ENCODE measurements at regions not wholly inside any gene's neighbourhood (a gene's known extent, or its start where the extent isn't known, plus 50 kb on each side); places are given as distances from the start of the nearest gene placed in this dataset.
"Not testable (repeated sequence)": the region's sequence is repeated elsewhere in the genome, so short reads cannot be mapped to it uniquely, and the experiment has no call there.

GRCh38 chr2:41187376-41188122 lies 735.7 kb upstream of the SLC8A1 start:
- Histone ChIP-seq H3K9me3 (ENCODE audit: control insufficient read depth in 2 of 2, low read length in 2 of 2) (peaks cover 0 to 4% of the 10 kb centered on the region in 2 donors), H3K27me3 (ENCODE audit: control insufficient read depth in 2 of 2, insufficient read depth in 2 of 2, low read length in 2 of 2) (no peaks in the 10 kb centered on the region), H3K4me3 (ENCODE audit: low read length in 2 of 2) (no peak overlapping the region), H3K9ac (ENCODE audit: low read depth in 1 of 2, low read length in 2 of 2) (no peak overlapping the region), H3K36me3 (ENCODE audit: control insufficient read depth in 2 of 2, insufficient read depth in 2 of 2, low read length in 2 of 2) (no peaks in the 10 kb centered on the region), H3K4me1 (ENCODE audit: control insufficient read depth in 2 of 2, insufficient read depth in 2 of 2, low read length in 2 of 2) (no peaks in the 10 kb centered on the region), H3K27ac (ENCODE audit: low read depth in 2 of 2, low read length in 2 of 2) (no peak overlapping the region)

- H3K36me3 ChIP-seq (ENCODE audit: control insufficient read depth in 2 of 2, insufficient read depth in 2 of 2, low read length in 2 of 2) = no peaks in the 10 kb centered on the region
- no peak overlapping the region for H3K27ac ChIP-seq (ENCODE audit: low read depth in 2 of 2, low read length in 2 of 2)
- no peaks in the 10 kb centered on the region for H3K27me3 ChIP-seq (ENCODE audit: control insufficient read depth in 2 of 2, insufficient read depth in 2 of 2, low read length in 2 of 2)
- H3K9me3 ChIP-seq (ENCODE audit: control insufficient read depth in 2 of 2, low read length in 2 of 2) = peaks cover 0 to 4% of the 10 kb centered on the region in 2 donors
- no peaks in the 10 kb centered on the region for H3K4me1 ChIP-seq (ENCODE audit: control insufficient read depth in 2 of 2, insufficient read depth in 2 of 2, low read length in 2 of 2)
- H3K9ac ChIP-seq (ENCODE audit: low read depth in 1 of 2, low read length in 2 of 2) = no peak overlapping the region
- no peak overlapping the region for H3K4me3 ChIP-seq (ENCODE audit: low read length in 2 of 2)
These were observed 742.3 kb upstream of the SLC8A1 start for GRCh38 chr2:41194230-41194629.

- Histone ChIP-seq H3K27me3 (ENCODE audit: control insufficient read depth in 2 of 2, insufficient read depth in 2 of 2, low read length in 2 of 2) (no peaks in the 10 kb centered on the region), H3K9ac (ENCODE audit: low read depth in 1 of 2, low read length in 2 of 2) (no peak overlapping the region), H3K4me3 (ENCODE audit: low read length in 2 of 2) (no peak overlapping the region), H3K9me3 (ENCODE audit: control insufficient read depth in 2 of 2, low read length in 2 of 2) (no peaks in the 10 kb centered on the region), H3K27ac (ENCODE audit: low read depth in 2 of 2, low read length in 2 of 2) (no peak overlapping the region), H3K36me3 (ENCODE audit: control insufficient read depth in 2 of 2, insufficient read depth in 2 of 2, low read length in 2 of 2) (no peaks in the 10 kb centered on the region), H3K4me1 (ENCODE audit: control insufficient read depth in 2 of 2, insufficient read depth in 2 of 2, low read length in 2 of 2) (no peaks in the 10 kb centered on the region)
These were observed 745.9 kb upstream of the SLC8A1 start for GRCh38 chr2:41197781-41198180.

- peaks cover 0 to under 1% of the 10 kb centered on the region in 2 donors for H3K9me3 ChIP-seq (ENCODE audit: control insufficient read depth in 2 of 2, low read length in 2 of 2)
- no peak overlapping the region for H3K4me3 ChIP-seq (ENCODE audit: low read length in 2 of 2)
- no peaks in the 10 kb centered on the region for H3K36me3 ChIP-seq (ENCODE audit: control insufficient read depth in 2 of 2, insufficient read depth in 2 of 2, low read length in 2 of 2)
- H3K4me1 ChIP-seq (ENCODE audit: control insufficient read depth in 2 of 2, insufficient read depth in 2 of 2, low read length in 2 of 2) = no peaks in the 10 kb centered on the region
- H3K27me3 ChIP-seq (ENCODE audit: control insufficient read depth in 2 of 2, insufficient read depth in 2 of 2, low read length in 2 of 2) = no peaks in the 10 kb centered on the region
- no peak overlapping the region for H3K27ac ChIP-seq (ENCODE audit: low read depth in 2 of 2, low read length in 2 of 2)
- no peak overlapping the region for H3K9ac ChIP-seq (ENCODE audit: low read depth in 1 of 2, low read length in 2 of 2)
These were observed 747.4 kb upstream of the SLC8A1 start for GRCh38 chr2:41199334-41199733.

DNA sequence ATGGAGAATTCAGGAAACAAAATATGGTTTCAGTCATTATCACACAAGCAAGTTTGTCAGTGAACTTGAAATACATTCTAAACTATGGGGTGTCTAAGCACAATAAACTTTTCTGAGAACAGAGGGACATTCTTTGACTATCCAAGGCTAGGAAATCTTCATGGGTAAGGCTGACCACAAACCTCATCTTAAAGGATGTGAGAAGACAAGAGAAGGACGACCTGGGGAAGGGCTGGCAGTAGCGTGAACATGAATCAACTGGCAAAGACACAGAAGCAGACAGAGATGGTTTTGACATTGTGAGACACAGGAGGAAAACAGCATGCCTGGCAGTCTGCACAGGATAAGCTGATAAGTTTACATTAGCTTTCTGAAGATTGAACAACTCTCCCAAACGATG lies 752.4 kb upstream of the SLC8A1 start:
- Histone ChIP-seq H3K36me3 (ENCODE audit: control insufficient read depth in 2 of 2, insufficient read depth in 2 of 2, low read length in 2 of 2) (no peaks in the 10 kb centered on the region), H3K9ac (ENCODE audit: low read depth in 1 of 2, low read length in 2 of 2) (no peak overlapping the region), H3K4me1 (ENCODE audit: control insufficient read depth in 2 of 2, insufficient read depth in 2 of 2, low read length in 2 of 2) (no peaks in the 10 kb centered on the region), H3K27me3 (ENCODE audit: control insufficient read depth in 2 of 2, insufficient read depth in 2 of 2, low read length in 2 of 2) (no peaks in the 10 kb centered on the region), H3K9me3 (ENCODE audit: control insufficient read depth in 2 of 2, low read length in 2 of 2) (peaks cover 0 to 4% of the 10 kb centered on the region in 2 donors), H3K27ac (ENCODE audit: low read depth in 2 of 2, low read length in 2 of 2) (no peak overlapping the region), H3K4me3 (ENCODE audit: low read length in 2 of 2) (no peak overlapping the region)

DNA sequence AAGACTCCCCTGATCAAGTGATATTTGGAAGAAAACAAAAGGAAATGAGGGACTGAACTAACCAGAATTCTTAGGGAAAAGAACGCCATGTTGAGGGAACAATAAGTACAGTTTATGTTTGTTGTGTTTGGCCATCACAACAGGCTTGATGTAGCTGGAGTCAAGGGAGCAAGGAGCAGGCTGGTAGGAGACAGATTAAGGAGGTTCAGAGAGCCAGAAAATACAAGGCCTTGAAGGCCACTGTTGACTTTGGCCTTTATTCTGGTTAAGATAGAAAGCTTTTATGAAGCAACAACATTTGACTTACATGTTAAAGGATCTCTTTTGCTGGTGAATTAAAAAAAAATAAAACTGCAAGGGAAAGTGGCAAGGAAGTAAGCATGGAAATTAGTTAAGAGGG lies 754.1 kb upstream of the SLC8A1 start:
- Histone ChIP-seq H3K27me3 (ENCODE audit: control insufficient read depth in 2 of 2, insufficient read depth in 2 of 2, low read length in 2 of 2) (no peaks in the 10 kb centered on the region), H3K36me3 (ENCODE audit: control insufficient read depth in 2 of 2, insufficient read depth in 2 of 2, low read length in 2 of 2) (no peaks in the 10 kb centered on the region), H3K9ac (ENCODE audit: low read depth in 1 of 2, low read length in 2 of 2) (no peak overlapping the region), H3K27ac (ENCODE audit: low read depth in 2 of 2, low read length in 2 of 2) (no peak overlapping the region), H3K4me3 (ENCODE audit: low read length in 2 of 2) (no peak overlapping the region), H3K9me3 (ENCODE audit: control insufficient read depth in 2 of 2, low read length in 2 of 2) (peaks cover 0 to 4% of the 10 kb centered on the region in 2 donors), H3K4me1 (ENCODE audit: control insufficient read depth in 2 of 2, insufficient read depth in 2 of 2, low read length in 2 of 2) (no peaks in the 10 kb centered on the region)

DNA sequence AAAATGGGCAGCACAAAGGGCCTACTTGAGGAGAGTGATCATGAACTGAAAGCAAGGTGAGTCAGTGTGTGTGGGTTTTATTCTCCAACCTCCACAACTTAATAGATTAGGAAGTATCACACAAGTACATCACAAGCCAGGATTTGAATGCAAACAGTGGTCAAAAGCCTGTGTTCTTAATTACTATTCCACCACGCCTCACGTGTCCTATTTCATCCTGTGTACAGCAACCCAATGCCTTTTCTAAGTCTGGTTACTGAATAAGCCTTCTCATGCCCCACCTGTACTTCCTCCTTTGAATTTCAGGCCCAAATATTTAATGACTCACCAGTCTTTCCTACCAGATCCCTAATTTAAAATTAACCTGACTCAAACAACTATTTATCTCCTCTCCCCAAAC lies 755.7 kb upstream of the SLC8A1 start:
- no peaks in the 10 kb centered on the region for H3K4me1 ChIP-seq (ENCODE audit: control insufficient read depth in 2 of 2, insufficient read depth in 2 of 2, low read length in 2 of 2)
- no peak overlapping the region for H3K9ac ChIP-seq (ENCODE audit: low read depth in 1 of 2, low read length in 2 of 2)
- no peaks in the 10 kb centered on the region for H3K36me3 ChIP-seq (ENCODE audit: control insufficient read depth in 2 of 2, insufficient read depth in 2 of 2, low read length in 2 of 2)
- peaks cover 0 to 4% of the 10 kb centered on the region in 2 donors for H3K9me3 ChIP-seq (ENCODE audit: control insufficient read depth in 2 of 2, low read length in 2 of 2)
- no peak overlapping the region for H3K27ac ChIP-seq (ENCODE audit: low read depth in 2 of 2, low read length in 2 of 2)
- no peak overlapping the region for H3K4me3 ChIP-seq (ENCODE audit: low read length in 2 of 2)
- no peaks in the 10 kb centered on the region for H3K27me3 ChIP-seq (ENCODE audit: control insufficient read depth in 2 of 2, insufficient read depth in 2 of 2, low read length in 2 of 2)

GRCh38 chr2:41210030-41210429 lies 758.1 kb upstream of the SLC8A1 start:
- H3K9ac ChIP-seq (ENCODE audit: low read depth in 1 of 2, low read length in 2 of 2); H3K4me3 ChIP-seq (ENCODE audit: low read length in 2 of 2); H3K9me3 ChIP-seq (ENCODE audit: control insufficient read depth in 2 of 2, low read length in 2 of 2); H3K27me3 ChIP-seq (ENCODE audit: control insufficient read depth in 2 of 2, insufficient read depth in 2 of 2, low read length in 2 of 2); H3K27ac ChIP-seq (ENCODE audit: low read depth in 2 of 2, low read length in 2 of 2); H3K36me3 ChIP-seq (ENCODE audit: control insufficient read depth in 2 of 2, insufficient read depth in 2 of 2, low read length in 2 of 2); H3K4me1 ChIP-seq (ENCODE audit: control insufficient read depth in 2 of 2, insufficient read depth in 2 of 2, low read length in 2 of 2): not testable (repeated sequence)

- no peaks in the 10 kb centered on the region for H3K36me3 ChIP-seq (ENCODE audit: control insufficient read depth in 2 of 2, insufficient read depth in 2 of 2, low read length in 2 of 2)
- no peaks in the 10 kb centered on the region for H3K4me1 ChIP-seq (ENCODE audit: control insufficient read depth in 2 of 2, insufficient read depth in 2 of 2, low read length in 2 of 2)
- peaks cover 0 to 2% of the 10 kb centered on the region in 2 donors for H3K9me3 ChIP-seq (ENCODE audit: control insufficient read depth in 2 of 2, low read length in 2 of 2)
- no peak overlapping the region for H3K27ac ChIP-seq (ENCODE audit: low read depth in 2 of 2, low read length in 2 of 2)
- H3K27me3 ChIP-seq (ENCODE audit: control insufficient read depth in 2 of 2, insufficient read depth in 2 of 2, low read length in 2 of 2) = no peaks in the 10 kb centered on the region
- no peak overlapping the region for H3K4me3 ChIP-seq (ENCODE audit: low read length in 2 of 2)
- H3K9ac ChIP-seq (ENCODE audit: low read depth in 1 of 2, low read length in 2 of 2) = no peak overlapping the region
These were observed 765.1 kb upstream of the SLC8A1 start for GRCh38 chr2:41216978-41217377.

GRCh38 chr2:41222593-41222992 lies 770.7 kb upstream of the SLC8A1 start:
- Histone ChIP-seq H3K27me3 (ENCODE audit: control insufficient read depth in 2 of 2, insufficient read depth in 2 of 2, low read length in 2 of 2) (no peaks in the 10 kb centered on the region), H3K9ac (ENCODE audit: low read depth in 1 of 2, low read length in 2 of 2) (no peak overlapping the region), H3K4me1 (ENCODE audit: control insufficient read depth in 2 of 2, insufficient read depth in 2 of 2, low read length in 2 of 2) (no peaks in the 10 kb centered on the region), H3K9me3 (ENCODE audit: control insufficient read depth in 2 of 2, low read length in 2 of 2) (peaks cover 0 to 2% of the 10 kb centered on the region in 2 donors), H3K4me3 (ENCODE audit: low read length in 2 of 2) (no peak overlapping the region), H3K36me3 (ENCODE audit: control insufficient read depth in 2 of 2, insufficient read depth in 2 of 2, low read length in 2 of 2) (no peaks in the 10 kb centered on the region), H3K27ac (ENCODE audit: low read depth in 2 of 2, low read length in 2 of 2) (no peak overlapping the region)

Data from mucosa of rectum (tissue), 2 donors.